Bronchial epithelial cell (primary cell): ENCODE measurements at regions not wholly inside any gene's neighbourhood (a gene's known extent, or its start where the extent isn't known, plus 50 kb on each side); places are given as distances from the start of the nearest gene placed in this dataset.

Experiments
- DNase-seq: peaks from one replicate; pipeline ENCODE4 v3.0.0-alpha.2; 2010; ENCODE audit warnings: low read depth
- FAIRE-seq: peaks from 2 replicates; lab custom pipeline; 2011; peaks lifted over from hg19 to GRCh38; lab: Jason Lieb, UNC
- H3K27me3 ChIP-seq: 2 replicates; pipeline ENCODE4 v1.5.1; 2011; ENCODE audit warnings: low read length; ENCODE audit not compliant: control insufficient read depth, insufficient read depth
- H3K36me3 ChIP-seq: 2 replicates; pipeline ENCODE4 v1.5.1; 2011; ENCODE audit warnings: low read length; ENCODE audit not compliant: control insufficient read depth, insufficient read depth
- H3K4me3 ChIP-seq: 2 replicates; pipeline ENCODE4 v1.5.1; 2011; ENCODE audit warnings: mild to moderate bottlenecking, low read depth, low read length, control low read depth
- TF ChIP-seq, protein P1 (sequence below): IDR thresholded peaks from 2 replicates; pipeline ENCODE4 v1.5.1; 2011; ENCODE audit warnings: mild to moderate bottlenecking, moderate library complexity, low read length, control low read depth, inconsistent platforms; ENCODE audit not compliant: insufficient read depth, severe bottlenecking

DNA sequence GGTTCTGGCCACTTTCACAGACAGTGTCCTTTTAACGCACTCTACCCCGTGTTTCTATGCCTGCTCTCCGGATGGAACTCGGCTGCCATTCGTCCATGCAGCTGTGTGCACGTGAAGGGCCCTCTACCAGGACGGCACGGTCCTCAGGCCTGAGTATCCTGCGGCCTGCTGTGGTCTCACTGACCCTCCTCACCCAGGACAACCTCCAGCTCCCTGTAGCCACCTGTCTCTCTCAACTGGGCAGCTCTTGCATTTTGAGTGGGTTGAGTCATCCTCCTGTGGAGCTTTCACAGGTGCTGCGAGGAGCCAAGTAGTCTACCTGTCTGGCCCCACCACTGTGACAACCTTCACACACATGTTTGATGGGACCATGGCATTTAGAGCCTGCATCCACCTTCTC, 321.7 kb upstream of the TSHZ3 start:
- no peak overlapping the region for H3K4me3 ChIP-seq
- H3K27me3 ChIP-seq: no peaks in the 10 kb centered on the region
- DNase-seq (no peak), FAIRE-seq (no peak)
- no peaks in the 10 kb centered on the region for H3K36me3 ChIP-seq
- TF ChIP-seq, protein P1, sequence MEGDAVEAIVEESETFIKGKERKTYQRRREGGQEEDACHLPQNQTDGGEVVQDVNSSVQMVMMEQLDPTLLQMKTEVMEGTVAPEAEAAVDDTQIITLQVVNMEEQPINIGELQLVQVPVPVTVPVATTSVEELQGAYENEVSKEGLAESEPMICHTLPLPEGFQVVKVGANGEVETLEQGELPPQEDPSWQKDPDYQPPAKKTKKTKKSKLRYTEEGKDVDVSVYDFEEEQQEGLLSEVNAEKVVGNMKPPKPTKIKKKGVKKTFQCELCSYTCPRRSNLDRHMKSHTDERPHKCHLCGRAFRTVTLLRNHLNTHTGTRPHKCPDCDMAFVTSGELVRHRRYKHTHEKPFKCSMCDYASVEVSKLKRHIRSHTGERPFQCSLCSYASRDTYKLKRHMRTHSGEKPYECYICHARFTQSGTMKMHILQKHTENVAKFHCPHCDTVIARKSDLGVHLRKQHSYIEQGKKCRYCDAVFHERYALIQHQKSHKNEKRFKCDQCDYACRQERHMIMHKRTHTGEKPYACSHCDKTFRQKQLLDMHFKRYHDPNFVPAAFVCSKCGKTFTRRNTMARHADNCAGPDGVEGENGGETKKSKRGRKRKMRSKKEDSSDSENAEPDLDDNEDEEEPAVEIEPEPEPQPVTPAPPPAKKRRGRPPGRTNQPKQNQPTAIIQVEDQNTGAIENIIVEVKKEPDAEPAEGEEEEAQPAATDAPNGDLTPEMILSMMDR: no peak

DNA sequence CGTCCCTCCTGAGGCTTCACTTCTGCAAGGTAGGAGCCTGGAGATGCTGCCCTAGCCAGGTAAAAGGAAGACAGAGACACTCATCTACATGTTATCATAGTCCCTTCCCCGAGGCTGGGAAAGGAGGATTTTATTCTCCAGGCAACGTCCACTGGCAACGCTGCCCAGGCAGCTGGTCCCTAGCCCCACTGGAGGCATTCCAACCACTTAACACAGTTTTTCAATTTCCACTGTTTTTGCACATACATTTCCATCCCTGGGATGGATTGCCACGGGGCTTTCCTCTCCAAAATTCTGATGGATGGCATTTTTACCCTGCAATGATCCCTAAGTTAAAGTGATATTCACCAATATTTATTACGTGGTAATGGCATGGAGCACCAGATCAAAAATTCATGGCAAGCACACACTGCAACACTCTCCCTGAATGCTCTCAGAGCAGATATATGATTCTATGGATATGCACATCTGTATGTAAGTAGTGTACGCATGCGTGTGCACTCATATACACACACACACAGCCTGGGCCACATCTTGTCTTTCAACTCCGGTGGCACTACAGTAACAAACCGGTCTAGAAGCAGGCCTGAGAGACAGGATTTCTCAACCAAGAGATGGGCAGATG, 322.3 kb upstream of the TSHZ3 start:
- FAIRE-seq (no peak), DNase-seq (no peak)
- TF ChIP-seq, protein P1: no peak
- Histone ChIP-seq H3K4me3 (no peak overlapping the region), H3K36me3 (no peaks in the 10 kb centered on the region), H3K27me3 (no peaks in the 10 kb centered on the region)

DNA sequence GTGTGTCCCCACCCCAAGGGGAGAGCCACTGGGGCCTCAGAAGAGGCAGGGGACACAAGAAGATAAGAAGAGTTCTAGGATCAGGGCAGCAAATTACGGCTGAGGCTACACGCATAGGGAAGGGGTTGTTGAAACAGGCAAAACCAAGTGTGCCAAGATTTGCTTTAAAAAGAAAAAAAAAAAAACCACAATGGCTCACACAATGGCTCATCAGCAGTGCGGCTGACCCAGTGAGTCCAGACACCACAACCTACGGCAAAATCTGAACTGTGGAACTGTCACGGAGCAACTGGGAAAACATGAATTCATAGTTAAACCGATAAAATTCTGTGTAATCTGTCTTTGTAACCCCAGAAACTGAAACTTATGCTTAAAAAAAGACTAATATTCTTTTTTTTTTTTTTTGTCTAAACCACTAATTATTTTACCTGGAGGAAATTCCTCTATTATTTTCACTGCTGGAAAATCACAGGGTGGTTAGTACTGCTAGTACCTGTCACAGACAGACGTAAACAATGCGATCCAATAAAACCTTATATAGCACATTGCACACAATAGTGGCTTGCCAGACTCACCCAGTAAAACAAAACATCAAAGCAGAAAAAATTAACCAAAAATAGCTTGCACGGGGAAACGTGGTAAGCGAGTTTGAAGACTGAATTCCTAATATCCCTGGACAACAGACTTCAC, 325.4 kb upstream of the TSHZ3 start:
- DNase-seq (no peak), FAIRE-seq (no peak)

DNA sequence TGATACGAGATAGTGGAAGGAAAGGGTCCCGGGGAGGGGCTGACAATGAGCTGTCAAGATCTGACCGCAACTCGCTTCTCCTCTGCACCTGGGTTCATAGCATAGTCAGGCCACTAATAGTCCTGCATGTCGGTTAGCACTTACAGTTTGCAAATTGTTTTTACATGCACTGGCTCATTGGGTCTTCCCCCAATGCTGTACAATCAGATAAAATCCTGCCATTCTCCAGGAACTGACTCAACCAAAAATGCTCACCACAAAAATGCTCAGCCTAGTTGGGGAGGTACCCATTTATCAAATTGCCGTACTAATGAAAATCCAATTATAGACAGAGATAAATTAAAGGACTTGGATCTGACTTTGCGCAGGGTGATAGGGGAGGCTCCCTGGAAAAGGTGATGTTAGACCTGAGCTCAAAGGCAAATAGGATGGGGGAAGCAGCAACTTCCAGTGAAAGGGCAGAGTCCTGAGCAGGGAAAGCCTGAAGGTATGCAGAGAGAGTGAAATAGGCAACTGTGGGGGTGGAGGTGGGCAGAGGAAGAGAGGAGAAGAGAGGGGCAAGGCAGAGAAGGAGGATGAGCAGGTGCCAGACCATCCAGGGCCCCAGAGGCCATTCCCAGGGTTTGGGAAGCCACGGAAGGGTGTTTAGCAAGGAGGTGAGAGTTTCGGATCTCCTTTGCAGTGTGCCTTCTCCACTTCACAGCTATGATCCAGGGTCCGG, 326.1 kb upstream of the TSHZ3 start:
- DNase-seq (no peak), FAIRE-seq (no peak)
- TF ChIP-seq, protein P1: no peak
- Histone ChIP-seq H3K4me3 (no peak overlapping the region), H3K36me3 (no peaks in the 10 kb centered on the region), H3K27me3 (no peaks in the 10 kb centered on the region)

More for the DNA sequence above, 325.4 kb upstream of the TSHZ3 start:
- no peaks in the 10 kb centered on the region for H3K36me3 ChIP-seq
- H3K4me3 ChIP-seq: no peak overlapping the region
- TF ChIP-seq, protein P1: no peak
- no peaks in the 10 kb centered on the region for H3K27me3 ChIP-seq

DNA sequence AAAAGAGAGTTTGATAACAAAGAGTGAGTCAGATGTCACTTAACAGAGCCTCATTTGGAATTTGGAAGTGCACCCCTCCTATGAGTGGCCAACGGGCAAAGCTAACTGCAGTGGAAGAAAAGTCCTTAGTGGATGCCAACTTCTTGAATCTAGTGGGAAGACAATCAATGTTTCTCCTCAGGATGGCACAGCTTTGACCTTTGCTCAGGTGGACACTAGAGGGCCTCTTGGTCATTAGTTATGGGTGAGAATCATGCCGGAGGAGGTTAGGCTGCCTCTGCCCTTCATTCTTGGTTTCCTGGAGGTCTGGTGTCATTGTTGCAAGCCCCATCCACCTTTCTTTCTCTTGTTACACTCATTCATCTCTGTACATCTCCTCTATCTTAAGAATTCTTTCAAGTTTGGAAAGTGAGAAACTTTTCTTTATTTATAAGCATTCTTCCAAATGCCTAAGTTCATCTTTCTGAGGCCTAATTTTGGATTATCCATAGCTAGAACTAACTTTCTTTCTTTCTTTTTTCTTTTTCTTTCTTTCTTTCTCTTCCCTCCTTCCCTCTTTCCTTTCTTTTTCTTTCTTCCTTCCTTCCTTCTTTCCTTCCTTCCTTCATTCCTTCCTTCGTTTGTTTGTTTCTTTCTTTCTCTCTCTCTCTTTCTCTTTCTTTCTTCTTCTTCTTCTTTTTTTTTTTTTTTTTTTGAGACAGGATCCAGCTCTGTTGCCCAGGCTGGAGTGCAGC, 327.2 kb upstream of the TSHZ3 start:
- no peak overlapping the region for H3K4me3 ChIP-seq
- no peaks in the 10 kb centered on the region for H3K27me3 ChIP-seq
- no peak for FAIRE-seq
- DNase-seq: no peak
- TF ChIP-seq, protein P1: no peak
- H3K36me3 ChIP-seq: no peaks in the 10 kb centered on the region
